RCC 7860 (cell line): ENCODE measurements at regions not wholly inside any gene's neighbourhood (a gene's known extent, or its start where the extent isn't known, plus 50 kb on each side); places are given as distances from the start of the nearest gene placed in this dataset.
"Not testable (repeated sequence)": the region's sequence is repeated elsewhere in the genome, so short reads cannot be mapped to it uniquely, and the experiment has no call there.

Experiments
- DNase-seq: peaks from one replicate; pipeline ENCODE4 v3.0.0-alpha.2; 2015; ENCODE audit warnings: low spot score
- FAIRE-seq: peaks from 2 replicates; lab custom pipeline; 2012; peaks lifted over from hg19 to GRCh38; lab: Jason Lieb, UNC

DNA sequence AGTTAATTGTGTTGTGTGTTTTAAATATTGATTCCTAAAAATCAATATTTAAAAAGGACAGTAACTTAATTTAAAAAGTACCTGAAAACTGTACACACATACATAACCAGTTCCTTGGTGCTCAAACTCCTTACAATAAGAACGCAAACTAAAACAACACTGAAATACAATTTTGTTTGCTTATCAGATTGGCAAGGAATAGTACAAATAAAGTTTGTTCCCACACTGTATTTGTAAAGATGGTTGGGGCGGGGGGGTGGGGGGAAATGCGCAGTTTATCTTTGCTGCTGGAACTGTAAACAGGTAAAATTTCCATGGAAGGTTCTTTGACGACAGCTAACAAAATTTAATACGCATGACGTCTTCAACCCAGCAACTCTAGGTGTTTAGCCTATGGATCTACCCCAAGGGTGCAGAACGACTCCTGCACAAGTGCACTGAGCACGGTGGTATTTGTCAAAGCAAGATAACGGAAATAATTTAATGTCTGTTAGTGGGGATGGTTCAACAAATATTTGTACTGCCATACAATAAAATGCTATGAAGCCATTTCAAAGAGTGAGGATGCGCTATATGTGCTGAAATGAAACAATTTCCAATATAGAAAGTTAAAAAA is 96.5 kb downstream of the ING1 start:
- FAIRE-seq: no peak
- no peak for DNase-seq

DNA sequence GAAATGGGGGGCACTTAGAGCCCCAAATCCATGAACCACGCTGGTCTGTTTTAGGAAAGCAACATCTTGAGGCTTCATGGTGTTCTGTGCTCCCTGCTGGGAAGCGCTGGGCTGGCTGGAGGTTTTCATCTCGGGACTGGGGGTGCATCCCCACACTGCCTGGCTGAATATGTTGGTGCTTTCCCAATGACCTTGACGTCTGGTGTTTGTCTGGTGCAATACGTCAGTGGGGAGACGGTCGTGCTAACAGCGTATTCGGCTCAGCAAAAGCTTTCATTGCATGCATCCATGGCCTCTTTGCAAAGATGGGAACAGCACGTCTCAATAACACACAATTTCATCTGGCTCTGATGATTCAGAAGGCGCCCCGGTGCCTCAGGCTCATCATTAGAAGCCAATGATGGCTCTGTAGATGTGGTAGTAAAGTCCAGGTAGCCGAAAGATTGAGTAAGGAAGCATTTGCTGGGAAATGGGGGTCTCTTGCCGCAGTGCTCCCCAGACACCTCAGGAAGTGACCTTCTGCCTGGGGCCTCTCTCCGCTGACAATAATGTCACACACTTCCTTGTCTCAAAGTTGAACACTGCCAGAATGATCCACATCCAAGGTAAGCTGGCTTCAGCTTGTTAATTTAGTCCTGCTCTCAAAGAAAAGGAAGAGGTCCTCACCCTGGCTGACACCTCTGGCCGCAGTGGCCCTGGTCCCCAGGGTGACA is 97.7 kb downstream of the ING1 start:
- DNase-seq: no peak
- FAIRE-seq: no peak

DNA sequence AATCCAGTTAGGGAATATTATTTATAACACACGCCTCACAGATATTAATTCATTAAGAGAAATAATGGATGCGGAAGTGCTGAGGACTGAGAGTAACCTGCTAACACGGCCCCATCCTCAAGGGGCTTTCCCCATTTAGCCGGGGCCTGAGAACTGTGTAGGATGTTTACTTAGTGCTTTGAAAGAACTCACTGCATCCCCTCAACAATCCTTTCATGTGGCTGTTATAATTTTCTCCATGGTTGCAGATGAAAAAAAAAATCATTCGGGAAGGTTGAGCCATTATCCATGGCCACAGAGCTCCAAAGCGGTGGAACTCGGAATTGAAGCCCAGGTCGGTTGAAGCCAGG is 98.2 kb downstream of the ING1 start:
- no peak for FAIRE-seq
- no peak for DNase-seq

DNA sequence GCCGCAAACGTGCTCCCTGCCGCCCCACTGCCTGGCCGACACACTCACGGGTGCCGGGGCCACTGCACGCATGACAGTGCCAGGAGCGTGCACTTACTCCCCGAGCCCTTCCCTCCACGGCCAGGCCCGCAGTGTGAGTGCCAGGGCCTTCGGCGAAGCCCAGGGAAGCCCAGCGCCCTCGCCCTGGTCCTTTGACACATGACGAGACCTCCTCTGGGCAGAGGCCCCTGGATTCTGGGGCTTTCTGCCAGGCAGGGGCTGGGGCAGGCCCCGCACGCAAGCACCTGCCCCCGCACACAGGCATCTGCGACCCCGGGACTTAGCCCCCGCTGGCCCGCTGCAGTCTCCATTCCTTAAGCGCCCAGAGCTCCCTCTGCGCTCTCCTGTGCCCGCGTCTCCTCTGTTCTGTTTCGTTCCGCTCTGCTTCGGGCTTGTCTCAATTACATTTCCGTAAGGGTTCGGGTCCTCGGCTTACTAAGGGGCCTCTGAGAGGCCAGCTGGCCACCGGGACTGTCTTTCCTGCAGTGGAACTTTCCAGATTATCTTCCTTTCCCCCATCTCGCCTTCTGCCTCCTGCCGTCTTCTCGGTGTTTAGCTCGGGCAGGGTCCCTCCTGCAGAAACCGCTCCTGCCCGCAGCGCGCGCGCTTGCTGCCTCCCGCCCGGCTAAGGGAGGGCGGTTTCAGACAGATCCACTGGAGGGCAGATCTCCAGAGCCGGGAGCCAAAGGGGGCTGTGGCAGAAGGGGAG is 98.8 kb downstream of the ING1 start:
- DNase-seq (no peak), FAIRE-seq (no peak)

DNA sequence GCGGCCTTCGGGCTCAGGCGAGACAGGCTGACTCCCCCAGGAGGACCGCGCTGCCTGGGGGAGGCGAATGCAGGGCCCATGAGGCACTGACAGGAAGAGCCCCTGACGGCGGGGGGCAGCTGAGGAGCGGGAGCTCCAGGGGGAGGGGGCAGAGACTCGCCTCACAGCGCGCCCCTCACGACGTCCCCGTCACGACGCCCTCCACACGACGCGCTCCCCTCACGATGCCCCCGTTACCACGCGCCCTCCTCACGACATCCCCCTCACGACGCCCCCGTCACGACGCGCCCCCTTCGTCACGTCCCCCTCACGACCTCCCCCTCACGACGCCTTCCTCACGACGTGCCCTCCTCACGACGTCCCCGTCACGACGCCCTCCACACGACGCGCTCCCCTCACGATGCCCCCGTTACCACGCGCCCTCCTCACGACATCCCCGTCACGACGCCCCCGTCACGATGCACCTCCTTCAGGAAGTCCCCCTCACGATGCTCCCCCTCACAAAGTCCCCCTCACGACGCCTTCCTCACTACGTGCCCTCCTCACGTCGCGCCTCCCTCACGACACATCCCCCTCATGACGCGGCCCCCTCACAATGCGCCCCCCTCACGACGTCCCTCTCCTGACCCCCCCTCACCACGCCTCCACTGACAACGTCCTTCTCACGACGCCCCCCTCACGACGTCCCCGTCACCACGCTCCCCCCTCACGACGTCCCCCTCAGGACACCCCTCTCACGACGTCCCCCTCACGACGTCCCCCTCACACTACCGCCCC is 99.6 kb downstream of the ING1 start:
- no peak for FAIRE-seq

DNA sequence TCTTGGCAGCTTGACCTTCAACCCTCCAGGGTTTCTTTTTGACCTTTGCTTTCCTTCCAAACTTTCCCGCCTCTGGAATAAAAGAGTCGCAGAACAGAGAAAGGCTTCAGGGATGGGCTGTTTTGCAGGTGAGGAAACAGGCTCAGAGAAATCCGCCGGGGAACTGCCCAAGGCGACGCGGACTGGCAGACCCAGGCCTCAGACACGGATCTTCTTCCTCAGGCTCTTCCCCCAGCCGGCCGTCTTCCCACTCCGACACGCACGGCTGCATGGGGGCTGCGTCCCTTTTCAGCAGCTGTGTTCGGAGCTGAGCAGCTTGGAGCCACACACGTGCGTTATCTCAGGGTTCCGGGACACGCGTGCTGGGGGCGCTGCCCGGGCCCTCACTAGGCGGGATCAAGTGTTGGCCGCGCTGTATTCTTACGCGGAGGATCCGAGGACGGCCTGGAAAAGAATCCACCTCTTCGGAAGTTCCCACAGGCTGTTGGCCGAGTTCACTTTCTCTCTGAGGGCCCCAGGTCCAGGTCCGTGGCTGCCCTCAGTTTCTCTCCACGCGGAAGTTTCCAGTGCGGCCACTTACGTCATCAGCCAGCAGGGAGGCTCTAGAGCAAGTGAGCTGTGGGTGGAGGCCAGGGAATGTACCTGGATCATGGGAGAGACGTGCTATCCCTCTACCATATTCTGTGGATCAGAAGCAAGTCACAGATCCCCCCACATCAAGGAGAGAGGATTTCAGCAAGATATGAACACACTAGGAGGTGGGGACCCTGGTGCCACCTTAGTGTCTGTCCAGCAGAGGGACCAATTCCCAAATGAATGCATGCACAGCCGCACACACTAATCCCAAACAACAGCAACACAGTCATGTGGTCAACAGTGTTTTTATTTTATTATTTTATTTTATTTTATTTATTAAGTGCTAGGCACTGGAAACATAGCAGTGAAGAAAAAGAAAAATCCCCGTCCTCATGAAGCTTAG is 100.4 kb downstream of the ING1 start:
- no peak for DNase-seq
- FAIRE-seq: no peak

More for the DNA sequence above, 99.6 kb downstream of the ING1 start:
- no peak for DNase-seq

DNA sequence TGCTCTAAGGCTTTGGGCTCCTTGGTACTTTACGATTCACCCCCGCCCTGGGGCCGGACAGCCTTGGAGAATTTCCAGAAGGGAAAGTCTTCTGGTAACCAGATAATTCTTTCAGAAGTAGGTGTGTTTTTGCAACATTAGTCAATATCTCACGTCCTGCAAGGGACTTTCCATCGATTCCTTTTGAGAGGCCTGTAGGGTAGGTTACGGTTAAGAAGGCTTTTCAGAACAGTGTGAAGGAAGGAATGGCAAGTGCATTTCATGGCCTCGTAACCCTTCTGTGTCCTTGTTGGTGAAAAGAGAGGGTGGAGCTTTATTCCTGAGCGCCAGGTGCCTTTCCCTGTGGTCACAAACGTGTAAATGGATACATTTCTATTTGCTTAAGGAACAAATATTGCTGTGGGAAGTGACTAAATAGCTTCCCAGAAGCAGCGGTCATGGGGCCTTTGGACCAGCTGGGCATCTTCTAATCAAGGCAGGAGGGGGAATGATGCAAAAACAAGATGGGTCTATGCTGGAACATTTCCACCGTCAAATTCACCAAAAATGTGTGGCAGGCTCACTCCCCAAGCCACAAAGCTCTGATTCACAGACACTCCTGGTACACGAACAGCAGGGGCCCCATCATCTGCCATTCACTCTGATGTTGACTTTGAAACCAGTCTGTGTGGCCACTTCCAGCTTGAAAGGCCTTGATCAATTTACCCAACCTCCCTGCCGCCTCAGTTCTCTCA is 99.2 kb downstream of the ANKRD10 start:
- no peak for DNase-seq
- FAIRE-seq: no peak

DNA sequence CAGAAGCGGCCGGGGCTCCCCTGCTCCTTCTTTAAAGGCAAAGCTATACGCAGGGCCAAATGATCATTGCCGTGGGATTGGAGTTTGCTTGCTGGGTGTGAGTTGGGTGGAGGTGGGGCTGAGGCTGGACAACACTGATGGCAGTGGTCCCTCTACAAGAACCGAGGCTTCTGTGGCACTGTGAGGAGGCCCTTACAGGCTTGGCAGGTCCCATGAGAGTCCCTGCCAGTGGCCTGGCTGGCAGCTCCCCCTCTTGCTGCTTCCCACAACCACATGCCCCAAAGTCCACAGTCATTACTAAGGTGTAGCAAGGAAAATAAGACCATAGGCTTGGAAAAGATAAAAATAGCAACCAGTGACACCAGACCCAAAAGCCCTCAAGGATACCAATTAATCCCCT is 98.4 kb downstream of the ANKRD10 start:
- FAIRE-seq (no peak), DNase-seq (no peak)

DNA sequence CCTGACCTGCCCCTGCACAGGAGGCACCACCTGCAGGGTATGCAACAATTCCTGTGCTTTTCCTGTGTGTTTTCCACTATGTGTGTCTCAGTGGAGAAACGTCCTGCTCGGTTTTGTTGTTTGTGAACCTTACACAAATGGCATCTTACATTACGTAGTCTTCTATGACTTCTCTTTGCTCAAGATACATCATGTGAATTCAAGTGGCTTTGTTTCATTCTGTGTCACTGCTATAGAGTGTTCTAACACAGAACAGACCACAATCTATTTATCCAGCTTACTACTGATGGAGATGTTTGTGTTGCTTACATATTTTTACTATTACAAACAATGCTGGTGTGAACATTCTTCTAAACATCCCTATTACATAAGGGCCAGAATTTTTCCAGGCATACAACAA is 97.7 kb downstream of the ANKRD10 start:
- FAIRE-seq: no peak
- no peak for DNase-seq

DNA sequence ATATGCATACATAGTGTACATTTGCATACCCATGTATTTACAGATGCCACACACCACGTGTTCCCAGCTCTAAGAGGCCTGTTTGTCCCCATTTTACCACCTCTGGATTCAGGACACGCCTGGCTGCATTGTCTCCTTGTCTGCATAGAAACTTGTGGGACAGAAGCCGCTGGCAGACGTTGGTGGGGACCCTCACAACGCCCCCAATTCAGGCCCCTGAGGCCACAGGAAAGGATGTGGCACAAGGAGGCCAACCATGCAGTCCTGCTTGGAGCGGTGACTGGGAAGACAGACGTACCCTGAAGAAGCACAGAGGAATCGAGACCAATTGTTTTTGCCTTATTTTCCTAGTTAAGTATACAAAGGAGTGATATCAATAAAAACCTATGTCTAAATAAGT is 96.1 kb downstream of the ANKRD10 start:
- DNase-seq (no peak), FAIRE-seq (no peak)

DNA sequence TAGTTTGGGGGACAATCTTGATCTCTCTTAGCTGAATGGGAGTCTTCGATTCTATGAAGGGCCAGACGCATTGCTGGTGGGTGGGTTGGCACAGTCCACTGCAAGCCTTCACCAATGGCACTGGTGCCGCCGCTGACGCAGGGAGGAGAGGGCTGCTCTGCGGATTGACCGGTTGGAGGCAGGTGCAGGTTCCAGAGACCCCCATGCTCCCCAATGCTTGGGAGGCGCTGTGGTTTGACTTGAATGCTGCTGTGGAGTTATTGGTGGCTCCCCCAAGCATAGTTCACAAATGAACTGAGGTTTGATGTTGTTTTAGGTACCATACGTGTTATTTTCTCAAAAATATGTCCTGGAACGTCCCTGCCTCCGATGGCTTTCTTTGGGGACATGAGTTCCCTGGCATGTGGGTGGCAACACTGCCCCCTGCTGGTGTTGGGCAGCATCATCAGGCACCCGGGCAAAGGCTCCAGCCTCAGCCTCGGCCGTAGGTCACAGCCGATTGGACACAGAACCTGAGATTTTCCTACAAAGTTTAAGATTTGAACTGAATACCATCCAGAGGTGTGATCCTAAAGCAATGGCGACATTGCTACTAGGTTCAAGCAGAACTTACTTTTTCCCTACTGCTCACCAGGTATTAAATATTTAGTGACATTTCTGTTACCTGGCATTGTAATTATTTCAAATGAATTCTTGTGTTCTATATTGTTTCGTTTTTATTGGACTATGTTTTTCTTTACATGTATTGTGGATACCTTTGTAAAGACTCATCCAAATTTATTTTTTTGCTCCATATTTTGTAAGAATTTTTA is 95.5 kb downstream of the ANKRD10 start:
- DNase-seq (peak; percentile 39), FAIRE-seq (peak; percentile 29)

DNA sequence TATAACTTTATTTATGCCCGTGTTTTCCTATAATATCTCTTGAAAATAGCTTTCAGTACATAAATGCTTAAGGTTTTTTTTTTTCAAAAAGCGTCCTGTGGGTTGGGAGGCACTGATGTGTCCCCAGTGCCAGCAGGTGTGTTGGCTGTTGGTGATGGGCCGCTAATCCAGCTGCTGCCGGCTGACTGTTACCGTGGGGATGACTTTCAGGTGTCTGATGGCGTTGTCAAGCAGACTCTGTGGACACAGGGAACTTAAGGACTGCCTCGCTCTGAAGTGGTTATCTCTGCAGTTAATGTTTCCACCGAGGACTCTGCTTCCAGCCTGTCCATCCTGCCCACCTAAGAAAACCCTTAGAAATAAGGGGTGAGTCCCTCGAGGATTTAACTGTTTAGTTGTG is 94.5 kb downstream of the ANKRD10 start:
- FAIRE-seq (no peak), DNase-seq (no peak)

DNA sequence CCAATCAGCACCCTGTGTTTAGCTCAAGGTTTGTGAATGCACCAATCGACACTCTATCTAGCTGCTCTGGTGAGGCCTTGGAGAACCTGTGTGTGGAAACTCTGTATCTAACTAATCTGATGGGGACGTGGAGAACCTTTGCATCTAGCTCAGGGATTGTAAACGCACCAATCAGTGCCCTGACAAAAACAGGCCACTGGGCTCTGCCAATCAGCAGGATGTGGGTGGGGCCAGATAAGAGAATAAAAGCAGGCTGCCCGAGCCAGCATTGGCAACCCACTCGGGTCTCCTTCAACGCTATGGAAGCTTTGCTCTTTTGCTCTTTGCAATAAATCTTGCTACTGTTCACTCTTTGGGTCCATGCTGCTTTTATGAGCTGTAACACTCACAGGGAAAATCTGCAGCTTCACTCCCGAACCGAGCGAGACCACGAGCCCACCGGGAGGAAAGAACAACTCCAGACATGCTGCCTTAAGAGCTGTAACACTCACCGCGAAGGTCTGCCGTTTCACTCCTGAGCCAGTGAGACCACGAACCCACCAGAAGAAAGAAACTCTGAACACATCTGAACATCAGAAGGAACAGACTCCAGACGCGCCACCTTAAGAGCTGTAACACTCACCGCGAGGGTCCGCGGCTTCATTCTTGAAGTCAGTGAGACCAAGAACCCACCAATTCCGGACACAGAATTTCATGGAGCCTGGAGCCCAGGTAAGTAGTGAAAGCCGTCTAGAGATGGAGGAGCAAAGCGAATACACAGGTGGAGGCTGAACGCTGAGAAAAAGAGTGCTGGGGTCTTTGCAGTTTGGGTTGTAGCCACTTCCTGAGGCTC is 92.8 kb downstream of the ANKRD10 start:
- not testable (repeated sequence) for FAIRE-seq, DNase-seq

DNA sequence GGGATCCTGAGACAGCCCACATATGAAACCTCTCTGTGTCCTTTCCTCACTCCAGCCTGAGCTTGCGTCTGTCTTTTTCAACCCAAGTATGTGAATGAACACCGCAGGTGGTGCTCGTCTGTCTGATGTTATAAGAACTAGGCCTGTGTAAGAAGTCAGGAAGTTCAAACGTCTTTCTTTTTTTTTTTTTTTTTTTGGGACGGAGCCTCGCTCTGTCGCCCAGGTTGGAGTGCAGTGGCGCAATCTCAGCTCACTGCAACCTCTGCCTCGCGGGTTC is 92.3 kb downstream of the ANKRD10 start:
- FAIRE-seq (no peak), DNase-seq (no peak)

DNA sequence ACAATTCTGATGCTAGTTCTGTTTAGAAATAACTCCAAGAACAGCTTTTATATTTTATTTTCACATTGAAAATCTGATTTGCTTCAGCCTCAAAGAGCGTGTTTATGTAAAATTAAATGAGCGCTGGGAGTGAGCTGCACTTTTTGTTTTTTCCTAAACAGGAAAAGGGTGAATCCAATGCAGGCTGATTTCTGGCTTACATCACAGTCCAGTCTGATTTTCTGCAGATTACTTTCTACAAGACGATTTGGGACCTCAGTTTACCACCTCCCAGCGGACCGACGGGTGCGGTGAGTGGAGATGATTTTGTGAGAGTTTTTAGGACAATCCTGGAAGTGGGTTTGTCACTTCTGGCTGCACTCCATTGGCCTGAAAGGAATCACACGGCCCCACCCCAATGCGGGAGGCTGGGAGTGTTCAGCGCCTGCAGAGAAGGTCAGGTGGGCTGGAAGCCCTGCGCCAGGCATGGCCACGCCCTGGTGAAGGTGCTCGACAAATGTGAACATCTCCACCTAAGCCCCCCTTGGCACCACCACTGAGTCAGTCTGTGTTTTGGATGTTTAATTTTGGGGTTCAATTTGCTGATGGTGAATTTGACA is 90.1 kb downstream of the ANKRD10 start:
- FAIRE-seq: no peak
- DNase-seq: no peak

DNA sequence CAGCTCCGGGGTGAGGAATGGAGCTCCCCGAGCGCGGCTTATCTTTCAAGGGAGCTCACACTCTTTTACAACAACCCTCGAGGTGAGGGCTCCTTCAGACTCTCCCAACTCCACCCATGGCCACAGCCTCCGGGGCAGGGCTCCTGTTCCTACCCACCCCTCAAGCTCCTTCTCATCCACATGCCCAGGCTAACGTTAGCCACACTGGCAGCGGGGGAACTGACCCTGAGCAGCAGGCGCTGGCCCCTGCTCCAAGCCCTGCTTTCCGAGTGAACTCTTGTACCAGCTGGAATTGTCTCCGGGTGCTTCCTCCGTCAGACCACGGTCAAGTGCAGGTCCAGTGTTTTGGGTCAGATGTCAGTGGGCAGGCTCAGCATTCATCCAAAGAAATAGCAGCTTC is 89.4 kb downstream of the ANKRD10 start:
- no peak for FAIRE-seq
- DNase-seq: no peak

DNA sequence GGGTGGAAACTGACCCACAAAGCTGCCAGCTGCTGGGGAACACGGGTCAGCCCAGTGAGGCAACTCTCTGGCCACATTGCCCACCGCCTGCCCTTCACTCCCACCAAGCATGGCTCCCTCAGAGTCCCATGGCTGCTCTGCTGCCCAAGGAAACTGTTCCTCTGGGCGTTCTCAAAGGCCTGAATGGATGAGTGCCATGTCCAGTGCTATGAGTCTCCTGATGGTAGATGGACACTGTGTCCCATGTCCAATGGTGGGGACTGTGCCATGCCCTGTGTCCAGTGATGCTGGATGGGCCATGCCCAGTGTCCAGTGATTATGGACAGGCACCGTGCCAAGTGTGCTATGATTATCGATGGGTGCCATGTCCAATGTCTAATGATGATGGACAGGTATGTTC is 88.8 kb downstream of the ANKRD10 start:
- DNase-seq (no peak), FAIRE-seq (no peak)
